Upper lobe of left lung (tissue), 4 donors: ENCODE measurements at regions not wholly inside any gene's neighbourhood (a gene's known extent, or its start where the extent isn't known, plus 50 kb on each side); places are given as distances from the start of the nearest gene placed in this dataset.

Source experiments
- CTCF ChIP-seq, 6 experiments: fragments of 450-650 bp in 4 of 6; fragments of 200-600 bp in 2 of 6; sonication (generic) in 2 of 6; IDR thresholded peaks; one replicate each; pipeline ENCODE4 v1.5.1; 2016 to 2019; ENCODE audit warnings: antibody characterized with exemption in 6 of 6
- POLR2A ChIP-seq, 4 donors: fragments of 450-650 bp; IDR thresholded peaks; one replicate each; pipeline ENCODE4 v1.5.1; 2016 to 2017; ENCODE audit warnings: antibody characterized with exemption in 4 of 4, mild to moderate bottlenecking in 2 of 4
- POLR2AphosphoS5 ChIP-seq, 2 donors: sonication (generic); formaldehyde crosslinking; IDR thresholded peaks; one replicate each; pipeline ENCODE4 v1.5.1; 2017; ENCODE audit warnings: antibody characterized with exemption in 2 of 2

GRCh38 chr2:104923665-104924064 is 69.8 kb downstream of the POU3F3 start:
- TF ChIP-seq CTCF (IDR thresholded peaks at IDR 0.05) (no peak), POLR2AphosphoS5 (IDR thresholded peaks at IDR 0.05) (no peak), POLR2A (IDR thresholded peaks at IDR 0.05) (no peak)
